Endodermal cell (in vitro differentiated cells): ENCODE measurements at regions not wholly inside any gene's neighbourhood (a gene's known extent, or its start where the extent isn't known, plus 50 kb on each side); places are given as distances from the start of the nearest gene placed in this dataset.

Source experiments
- DNase-seq: peaks from one replicate; pipeline ENCODE4 v3.0.0-alpha.2; 2017
- H3K27ac ChIP-seq: 2 replicates; pipeline ENCODE4 v1.5.1; 2013; ENCODE audit warnings: mild to moderate bottlenecking, low read depth, low read length, moderate library complexity
- H3K27me3 ChIP-seq: 2 replicates; pipeline ENCODE4 v1.6.1; 2013; ENCODE audit warnings: mild to moderate bottlenecking, low read length, moderate library complexity; ENCODE audit not compliant: insufficient read depth, control insufficient read depth, poor library complexity, severe bottlenecking
- H3K36me3 ChIP-seq: 2 replicates; pipeline ENCODE4 v1.7.0; 2013; ENCODE audit warnings: mild to moderate bottlenecking, low read length, moderate library complexity; ENCODE audit not compliant: control insufficient read depth, insufficient read depth
- H3K4me1 ChIP-seq: one replicate; pipeline ENCODE4 v1.7.0; 2013; ENCODE audit warnings: low read length; ENCODE audit not compliant: control insufficient read depth, insufficient read depth
- H3K4me3 ChIP-seq: 2 replicates; pipeline ENCODE4 v1.5.1; 2013; ENCODE audit warnings: mild to moderate bottlenecking, low read length, moderate library complexity
- H3K9ac ChIP-seq: 2 replicates; pipeline ENCODE4 v1.6.1; 2013; ENCODE audit warnings: mild to moderate bottlenecking, low read length, moderate library complexity; ENCODE audit not compliant: poor library complexity, severe bottlenecking; ENCODE audit errors: extremely low read depth
- H3K9me3 ChIP-seq: 2 replicates; pipeline ENCODE4 v1.6.1; 2013; ENCODE audit warnings: mild to moderate bottlenecking, low read length, moderate library complexity; ENCODE audit not compliant: control insufficient read depth
- H3K27ac Mint-ChIP-seq: 2 replicates; pipeline ENCODE4 v1.8.0; 2020; ENCODE audit warnings: mixed read lengths
- H3K27me3 Mint-ChIP-seq: 2 replicates; pipeline ENCODE4 v1.8.0; 2021; ENCODE audit warnings: mild to moderate bottlenecking, mixed read lengths; ENCODE audit not compliant: insufficient read depth
- H3K36me3 Mint-ChIP-seq: 2 replicates; pipeline ENCODE4 v1.8.0; 2020; ENCODE audit warnings: low read depth, mixed read lengths
- H3K4me1 Mint-ChIP-seq: 2 replicates; pipeline ENCODE4 v1.8.0; 2020; ENCODE audit warnings: mixed read lengths
- H3K4me3 Mint-ChIP-seq: 2 replicates; pipeline ENCODE4 v1.8.0; 2020; ENCODE audit warnings: mild to moderate bottlenecking, moderate library complexity, mixed read lengths
- H3K9me3 Mint-ChIP-seq: 2 replicates; pipeline ENCODE4 v1.8.0; 2020; ENCODE audit warnings: mild to moderate bottlenecking, mixed read lengths
- WGBS, 2 experiments: methylation state at CpG; one replicate each; pipeline versions ENCODE4 v1.1.5 to v1.1.7; 2013; ENCODE audit warnings: missing lambda C conversion rate in 2 of 2, mixed read lengths in 1 of 2; ENCODE audit not compliant: insufficient coverage in 1 of 2, insufficient read length in 1 of 2; 5-methylcytosine and 5-hydroxymethylcytosine counted together
- TF ChIP-seq, protein P1 (sequence below): fragments of 200-600 bp; sonication (generic); conservative IDR thresholded peaks from 2 replicates; pipeline ENCODE4 v1.5.0; 2021; ENCODE audit warnings: antibody characterized with exemption, mild to moderate bottlenecking

DNA sequence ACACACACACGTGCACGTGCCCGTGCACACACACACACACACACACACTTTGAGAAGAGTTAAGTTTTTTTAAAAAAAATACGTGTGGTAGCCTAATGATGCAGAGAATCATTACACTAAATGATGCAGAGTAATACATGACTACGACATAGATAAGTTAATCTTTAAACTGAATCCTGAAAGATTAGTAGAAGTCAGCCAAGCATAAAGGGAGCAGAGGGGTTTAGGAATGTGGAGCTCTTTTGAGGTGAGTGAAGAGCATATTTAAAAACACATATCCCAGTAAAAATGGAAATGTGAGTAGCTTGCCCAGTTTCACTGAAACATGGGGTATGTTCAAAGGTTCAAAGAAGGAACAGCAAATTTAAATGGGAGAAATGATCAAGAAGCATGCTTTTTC lies 61.3 kb upstream of the TYRP1 start:
- TF ChIP-seq, protein P1, sequence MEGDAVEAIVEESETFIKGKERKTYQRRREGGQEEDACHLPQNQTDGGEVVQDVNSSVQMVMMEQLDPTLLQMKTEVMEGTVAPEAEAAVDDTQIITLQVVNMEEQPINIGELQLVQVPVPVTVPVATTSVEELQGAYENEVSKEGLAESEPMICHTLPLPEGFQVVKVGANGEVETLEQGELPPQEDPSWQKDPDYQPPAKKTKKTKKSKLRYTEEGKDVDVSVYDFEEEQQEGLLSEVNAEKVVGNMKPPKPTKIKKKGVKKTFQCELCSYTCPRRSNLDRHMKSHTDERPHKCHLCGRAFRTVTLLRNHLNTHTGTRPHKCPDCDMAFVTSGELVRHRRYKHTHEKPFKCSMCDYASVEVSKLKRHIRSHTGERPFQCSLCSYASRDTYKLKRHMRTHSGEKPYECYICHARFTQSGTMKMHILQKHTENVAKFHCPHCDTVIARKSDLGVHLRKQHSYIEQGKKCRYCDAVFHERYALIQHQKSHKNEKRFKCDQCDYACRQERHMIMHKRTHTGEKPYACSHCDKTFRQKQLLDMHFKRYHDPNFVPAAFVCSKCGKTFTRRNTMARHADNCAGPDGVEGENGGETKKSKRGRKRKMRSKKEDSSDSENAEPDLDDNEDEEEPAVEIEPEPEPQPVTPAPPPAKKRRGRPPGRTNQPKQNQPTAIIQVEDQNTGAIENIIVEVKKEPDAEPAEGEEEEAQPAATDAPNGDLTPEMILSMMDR = no peak
- H3K36me3 Mint-ChIP-seq = no peaks in the 10 kb centered on the region
- H3K27me3 Mint-ChIP-seq = peaks cover 46% of the 10 kb centered on the region
- H3K27ac ChIP-seq = no peak overlapping the region
- no peaks in the 10 kb centered on the region for H3K36me3 ChIP-seq
- no peaks in the 10 kb centered on the region for H3K9me3 ChIP-seq
- H3K4me3 ChIP-seq = peak overlapping the region; percentile 28
- WGBS, 2 experiments = 57 to 100% methylated on average over 1 to 2 of the region's 5 CpGs
- H3K4me3 Mint-ChIP-seq = no peak overlapping the region
- DNase-seq = no peak
- H3K9ac ChIP-seq = no peak overlapping the region
- peaks cover 34% of the 10 kb centered on the region for H3K4me1 Mint-ChIP-seq
- no peak overlapping the region for H3K27ac Mint-ChIP-seq
- no peaks in the 10 kb centered on the region for H3K4me1 ChIP-seq
- no peaks in the 10 kb centered on the region for H3K9me3 Mint-ChIP-seq
- H3K27me3 ChIP-seq = peaks cover 34% of the 10 kb centered on the region

DNA sequence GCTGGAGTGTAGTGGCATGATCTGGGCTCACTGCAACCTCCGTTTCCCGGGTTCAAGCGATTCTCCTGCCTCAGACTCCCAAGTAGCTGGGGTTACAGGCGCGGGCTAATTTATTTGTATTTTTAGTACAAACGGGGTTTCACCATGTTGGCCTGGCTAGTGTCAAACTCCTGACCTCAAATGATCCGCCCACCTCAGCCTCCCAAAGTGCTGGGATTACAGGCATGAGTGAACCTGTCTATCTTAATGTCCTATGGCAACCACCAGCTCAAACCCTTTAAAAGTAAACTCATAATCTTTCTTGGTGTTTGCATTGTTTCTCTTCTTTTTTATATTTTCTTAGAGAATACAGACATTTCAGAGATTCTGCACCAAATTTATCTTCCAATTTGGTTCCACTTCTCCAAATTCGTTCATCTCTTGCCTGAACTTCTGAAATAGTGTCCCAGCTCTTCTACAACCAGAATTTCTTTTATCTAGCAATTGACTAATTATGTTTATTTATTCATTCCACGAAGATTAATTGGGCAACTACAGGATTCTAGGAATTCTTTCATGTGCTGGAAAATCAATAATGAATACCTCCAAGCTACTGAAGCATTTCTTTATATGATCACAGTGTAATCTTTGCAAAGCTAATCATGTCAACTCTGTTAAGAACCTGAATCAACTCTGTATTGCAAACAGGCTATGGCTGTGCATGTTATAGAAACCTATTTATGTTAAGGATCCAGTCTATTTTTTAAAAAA lies 60.0 kb upstream of the TYRP1 start:
- Mint-ChIP-seq H3K27me3 (peaks cover 51% of the 10 kb centered on the region), H3K27ac (no peak overlapping the region), H3K9me3 (no peaks in the 10 kb centered on the region), H3K4me3 (no peak overlapping the region), H3K4me1 (peaks cover 45% of the 10 kb centered on the region), H3K36me3 (no peaks in the 10 kb centered on the region)
- Histone ChIP-seq H3K9ac (no peak overlapping the region), H3K36me3 (no peaks in the 10 kb centered on the region), H3K4me3 (no peak overlapping the region), H3K9me3 (no peaks in the 10 kb centered on the region), H3K27ac (no peak overlapping the region), H3K4me1 (no peaks in the 10 kb centered on the region), H3K27me3 (peaks cover 42% of the 10 kb centered on the region)
- TF ChIP-seq, protein P1 = no peak
- WGBS, 2 experiments = 85 to 93% methylated on average over 8 to 9 of the region's 9 CpGs
- DNase-seq = no peak

DNA sequence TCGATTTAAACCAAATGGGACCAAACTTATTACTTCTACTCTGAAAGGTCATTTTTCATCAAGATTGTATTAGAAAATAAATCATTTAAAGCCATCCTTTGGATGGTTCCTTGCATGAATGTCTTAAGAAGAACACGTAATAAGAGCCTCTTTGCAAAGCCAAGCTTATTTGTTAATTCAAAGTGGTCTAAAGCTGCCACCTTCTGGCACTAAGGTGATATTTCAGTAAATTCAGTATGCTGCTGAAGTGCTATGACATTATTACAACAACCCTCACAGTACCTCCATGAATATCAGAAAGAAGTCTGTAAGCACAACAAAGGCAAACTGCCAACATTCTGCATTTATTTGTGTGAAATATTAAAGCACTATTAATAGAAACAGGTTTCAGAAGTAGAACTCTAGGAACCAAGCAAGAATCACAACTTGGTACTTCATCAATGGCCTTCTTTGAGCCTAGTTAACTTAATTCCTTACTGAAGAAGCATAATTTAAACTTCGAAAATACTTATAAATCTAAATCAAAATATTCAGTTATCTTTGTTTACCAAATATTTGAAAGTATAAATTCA lies 53.1 kb upstream of the TYRP1 start:
- 38 to 64% methylated on average over 1 to 3 of the region's 3 CpGs for WGBS, 2 experiments
- no peak for DNase-seq
- Histone ChIP-seq H3K9ac (no peak overlapping the region), H3K27ac (no peak overlapping the region), H3K9me3 (no peaks in the 10 kb centered on the region), H3K4me1 (peaks cover 3% of the 10 kb centered on the region), H3K27me3 (peaks cover 44% of the 10 kb centered on the region), H3K4me3 (no peak overlapping the region), H3K36me3 (no peaks in the 10 kb centered on the region)
- Mint-ChIP-seq H3K27ac (no peak overlapping the region), H3K36me3 (no peaks in the 10 kb centered on the region), H3K9me3 (no peaks in the 10 kb centered on the region), H3K4me1 (peaks cover 19% of the 10 kb centered on the region), H3K27me3 (peaks cover 41% of the 10 kb centered on the region), H3K4me3 (no peak overlapping the region)
- TF ChIP-seq, protein P1 = peak; percentile 84
